ENCODE measurements at regions not wholly inside any gene's neighbourhood (a gene's known extent, or its start where the extent isn't known, plus 50 kb on each side); places are given as distances from the start of the nearest gene placed in this dataset.

GRCh38 chr4:8780086-8780485 lies 91.6 kb downstream of the HMX1 start:
- no peak for DNase-seq (ENCODE audit: low spot score in 2 of 2)
- Histone ChIP-seq H3K9me3 (no peaks in the 10 kb centered on the region), H3K36me3 (replicated peaks) (no peaks in the 10 kb centered on the region), H3K4me3 (no peak overlapping the region), H3K27me3 (ENCODE audit: low read depth) (no peaks in the 10 kb centered on the region), H3K4me1 (no peaks in the 10 kb centered on the region)
- in situ Hi-C loops (cut with MboI; ENCODE audit: low sequenced_read_pairs) = no loop called here

GRCh38 chr4:8779490-8779932 lies 92.1 kb downstream of the HMX1 start:
- Histone ChIP-seq H3K4me1 (no peaks in the 10 kb centered on the region), H3K9me3 (no peaks in the 10 kb centered on the region), H3K36me3 (replicated peaks) (no peaks in the 10 kb centered on the region), H3K27me3 (ENCODE audit: low read depth) (no peaks in the 10 kb centered on the region), H3K4me3 (no peak overlapping the region)
- no peak for DNase-seq (ENCODE audit: low spot score in 2 of 2)
- in situ Hi-C loops (cut with MboI; ENCODE audit: low sequenced_read_pairs) = no loop called here

GRCh38 chr4:8778760-8779159 lies 92.9 kb downstream of the HMX1 start:
- in situ Hi-C loops (cut with MboI; ENCODE audit: low sequenced_read_pairs) = no loop called here
- Histone ChIP-seq H3K9me3 (no peaks in the 10 kb centered on the region), H3K4me3 (no peak overlapping the region), H3K36me3 (replicated peaks) (no peaks in the 10 kb centered on the region), H3K27me3 (ENCODE audit: low read depth) (no peaks in the 10 kb centered on the region), H3K4me1 (no peaks in the 10 kb centered on the region)
- DNase-seq (ENCODE audit: low spot score in 2 of 2) = no peak

- Histone ChIP-seq H3K36me3 (replicated peaks) (no peaks in the 10 kb centered on the region), H3K4me3 (no peak overlapping the region), H3K4me1 (no peaks in the 10 kb centered on the region), H3K9me3 (no peaks in the 10 kb centered on the region), H3K27me3 (ENCODE audit: low read depth) (no peaks in the 10 kb centered on the region)
- DNase-seq (ENCODE audit: low spot score in 2 of 2) = no peak
- in situ Hi-C loops (cut with MboI; ENCODE audit: low sequenced_read_pairs) = no loop called here
Measured at GRCh38 chr4:8778291-8778690, 93.3 kb downstream of the HMX1 start.

GRCh38 chr4:8777320-8778196 lies 94.1 kb downstream of the HMX1 start:
- in situ Hi-C loops (cut with MboI; ENCODE audit: low sequenced_read_pairs) = no loop called here
- Histone ChIP-seq H3K4me3 (no peak overlapping the region), H3K36me3 (replicated peaks) (no peaks in the 10 kb centered on the region), H3K9me3 (no peaks in the 10 kb centered on the region), H3K27me3 (ENCODE audit: low read depth) (no peaks in the 10 kb centered on the region), H3K4me1 (no peaks in the 10 kb centered on the region)
- DNase-seq (ENCODE audit: low spot score in 2 of 2) = no peak

GRCh38 chr4:8776366-8776765 lies 95.3 kb downstream of the HMX1 start:
- Histone ChIP-seq H3K27me3 (ENCODE audit: low read depth) (no peaks in the 10 kb centered on the region), H3K9me3 (no peaks in the 10 kb centered on the region), H3K36me3 (replicated peaks) (no peaks in the 10 kb centered on the region), H3K4me1 (no peaks in the 10 kb centered on the region), H3K4me3 (no peak overlapping the region)
- in situ Hi-C loops (cut with MboI; ENCODE audit: low sequenced_read_pairs) = no loop called here
- no peak for DNase-seq (ENCODE audit: low spot score in 2 of 2)

- in situ Hi-C loops (cut with MboI; ENCODE audit: low sequenced_read_pairs) = no loop called here
- H3K4me1 ChIP-seq = no peaks in the 10 kb centered on the region
- H3K9me3 ChIP-seq = no peaks in the 10 kb centered on the region
- no peak overlapping the region for H3K4me3 ChIP-seq
- no peaks in the 10 kb centered on the region for H3K36me3 ChIP-seq (replicated peaks)
- no peaks in the 10 kb centered on the region for H3K27me3 ChIP-seq (ENCODE audit: low read depth)
- no peak for DNase-seq (ENCODE audit: low spot score in 2 of 2)
Measured at GRCh38 chr4:8775751-8776355, 95.8 kb downstream of the HMX1 start.

GRCh38 chr4:8775121-8775520 lies 96.5 kb downstream of the HMX1 start:
- no peak for DNase-seq (ENCODE audit: low spot score in 2 of 2)

GRCh38 chr4:8774071-8774470 lies 97.6 kb downstream of the HMX1 start:
- no peaks in the 10 kb centered on the region for H3K27me3 ChIP-seq (ENCODE audit: low read depth)
- in situ Hi-C loops (cut with MboI; ENCODE audit: low sequenced_read_pairs) = no loop called here

More at GRCh38 chr4:8775121-8775520, 96.5 kb downstream of the HMX1 start:
- H3K27me3 ChIP-seq (ENCODE audit: low read depth) = no peaks in the 10 kb centered on the region
- in situ Hi-C loops (cut with MboI; ENCODE audit: low sequenced_read_pairs) = no loop called here
- no peak overlapping the region for H3K4me3 ChIP-seq
- H3K9me3 ChIP-seq = no peaks in the 10 kb centered on the region
- H3K4me1 ChIP-seq = no peaks in the 10 kb centered on the region
- H3K36me3 ChIP-seq (replicated peaks) = no peaks in the 10 kb centered on the region

GRCh38 chr4:8773124-8773931 lies 98.3 kb downstream of the HMX1 start:
- Histone ChIP-seq H3K4me1 (no peaks in the 10 kb centered on the region), H3K9me3 (no peaks in the 10 kb centered on the region), H3K4me3 (no peak overlapping the region), H3K27me3 (ENCODE audit: low read depth) (no peaks in the 10 kb centered on the region), H3K36me3 (replicated peaks) (no peaks in the 10 kb centered on the region)
- no peak for DNase-seq (ENCODE audit: low spot score in 2 of 2)
- in situ Hi-C loops (cut with MboI; ENCODE audit: low sequenced_read_pairs) = no loop called here

More at GRCh38 chr4:8774071-8774470, 97.6 kb downstream of the HMX1 start:
- Histone ChIP-seq H3K36me3 (replicated peaks) (no peaks in the 10 kb centered on the region), H3K4me1 (no peaks in the 10 kb centered on the region), H3K9me3 (no peaks in the 10 kb centered on the region), H3K4me3 (no peak overlapping the region)
- no peak for DNase-seq (ENCODE audit: low spot score in 2 of 2)

- in situ Hi-C loops (cut with MboI; ENCODE audit: low sequenced_read_pairs) = no loop called here
- DNase-seq (ENCODE audit: low spot score in 2 of 2) = no peak
- no peaks in the 10 kb centered on the region for H3K9me3 ChIP-seq
- H3K4me1 ChIP-seq = no peaks in the 10 kb centered on the region
- H3K4me3 ChIP-seq = no peak overlapping the region
- H3K36me3 ChIP-seq (replicated peaks) = no peaks in the 10 kb centered on the region
- no peaks in the 10 kb centered on the region for H3K27me3 ChIP-seq (ENCODE audit: low read depth)
Measured at GRCh38 chr4:8772499-8773123, 99.0 kb downstream of the HMX1 start.

GRCh38 chr4:8771666-8772065 lies 100.0 kb downstream of the HMX1 start:
- no peaks in the 10 kb centered on the region for H3K9me3 ChIP-seq
- no peak overlapping the region for H3K4me3 ChIP-seq
- no peak for DNase-seq (ENCODE audit: low spot score in 2 of 2)
- H3K36me3 ChIP-seq (replicated peaks) = no peaks in the 10 kb centered on the region
- peaks cover 4% of the 10 kb centered on the region; the same call in 1 of the 2 replicates for H3K27me3 ChIP-seq (ENCODE audit: low read depth)
- in situ Hi-C loops (cut with MboI; ENCODE audit: low sequenced_read_pairs) = no loop called here
- no peaks in the 10 kb centered on the region for H3K4me1 ChIP-seq

- Histone ChIP-seq H3K27me3 (ENCODE audit: low read depth) (peaks cover 4% of the 10 kb centered on the region; the same call in 1 of the 2 replicates), H3K4me3 (no peak overlapping the region), H3K9me3 (no peaks in the 10 kb centered on the region), H3K4me1 (no peaks in the 10 kb centered on the region), H3K36me3 (replicated peaks) (no peaks in the 10 kb centered on the region)
- in situ Hi-C loops (cut with MboI; ENCODE audit: low sequenced_read_pairs) = no loop called here
- DNase-seq (ENCODE audit: low spot score in 2 of 2) = no peak
Measured at GRCh38 chr4:8771258-8771590, 100.4 kb downstream of the HMX1 start.

Measured in HAP-1 (cell line).